ENCODE measurements at regions not wholly inside any gene's neighbourhood (a gene's known extent, or its start where the extent isn't known, plus 50 kb on each side); places are given as distances from the start of the nearest gene placed in this dataset.

GRCh38 chr11:43072096-43072495 is 239.7 kb upstream of the API5 start:
- TF ChIP-seq SUZ12 (IDR thresholded peaks at IDR 0.05; ENCODE audit: extremely low read depth, insufficient read depth, insufficient read length) (no peak), ZNF274 (IDR thresholded peaks at IDR 0.05; ENCODE audit: low read depth, low read length) (no peak), YY1 (IDR thresholded peaks at IDR 0.05; ENCODE audit: insufficient read depth, insufficient read length) (no peak)

Data from NT2/D1 (cell line).